Pancreas (tissue), 10 donors: ENCODE measurements at regions not wholly inside any gene's neighbourhood (a gene's known extent, or its start where the extent isn't known, plus 50 kb on each side); places are given as distances from the start of the nearest gene placed in this dataset.

Source experiments
- ATAC-seq, 4 donors: fragments of 200-7000 bp; cut with Tn5 transposase; one replicate each; pipeline versions ENCODE4 v1.8.0 to v1.9.1; 2020; ENCODE audit warnings: mild to moderate bottlenecking in 4 of 4, moderate library complexity in 4 of 4
- DNase-seq, 6 donors: peaks; one replicate each; pipeline ENCODE4 v3.0.0-alpha.2; 2020
- FAIRE-seq: peaks from 2 replicates; lab custom pipeline; 2012; peaks lifted over from hg19 to GRCh38; lab: Jason Lieb, UNC
- H3K27ac ChIP-seq, 4 donors: fragments of 200-600 bp; sonication (generic); 1 replicate in 3 of 4; 2 replicates in 1 of 4; pipeline versions ENCODE4 v1.5.0 to v1.8.0; 2020
- H3K27me3 ChIP-seq, 4 donors: fragments of 200-600 bp; one replicate each; pipeline ENCODE4 v1.8.0; 2021
- H3K36me3 ChIP-seq, 3 donors: fragments of 200-600 bp; sonication (generic) in 1 of 3; one replicate each; pipeline versions ENCODE4 v1.5.0 to v1.8.0; 2020 to 2021
- H3K4me1 ChIP-seq, 3 donors: fragments of 200-600 bp; one replicate each; pipeline ENCODE4 v1.8.0; 2021
- H3K4me3 ChIP-seq, 4 donors: fragments of 200-600 bp; sonication (generic) in 2 of 4; one replicate each; pipeline versions ENCODE4 v1.5.0 to v1.8.0; 2020 to 2021
- H3K9me3 ChIP-seq, 4 donors: fragments of 200-600 bp; one replicate each; pipeline ENCODE4 v1.8.0; 2021
- WGBS, 2 donors: extraction: QIAGEN DNeasy Blood & Tissue Kit; methylation state at CpG; one replicate each; pipeline ENCODE4 v1.1.7; 2013; 5-methylcytosine and 5-hydroxymethylcytosine counted together
- intact Hi-C, 3 donors: fragments of 100-400 bp; cut with DNase I; formaldehyde crosslinking; loops; one replicate each; pipeline versions ENCODE4 v1.11.1 to v1.14.2; 2022
- TF ChIP-seq, protein P1 (sequence below), 4 donors: fragments of 200-600 bp; sonication (generic) in 3 of 4; IDR thresholded peaks; one replicate each; pipeline versions ENCODE4 v1.5.0 to v1.8.0; 2021; ENCODE audit warnings: antibody characterized with exemption in 4 of 4
- donor health status: healthy with polysubstance abuse.
- donor health status: DM: no; HTN: no; CAD: no; lungs with moderate emphysema.
- donor health status: DM: no; HTN: no; CAD: no.
- donor health status: control.
- donor health status: control.
- donor health status: Bipolar disorder and iron deficiency.
- donor health status: DM: yes; HTN: yes; CAD: no.
- donor health status: DM: no; HTN: no; CAD: no.
- donor health status: DM: no; HTN: no; CAD: no.
- donor health status: DM: yes; HTN: yes; CAD: no.

DNA sequence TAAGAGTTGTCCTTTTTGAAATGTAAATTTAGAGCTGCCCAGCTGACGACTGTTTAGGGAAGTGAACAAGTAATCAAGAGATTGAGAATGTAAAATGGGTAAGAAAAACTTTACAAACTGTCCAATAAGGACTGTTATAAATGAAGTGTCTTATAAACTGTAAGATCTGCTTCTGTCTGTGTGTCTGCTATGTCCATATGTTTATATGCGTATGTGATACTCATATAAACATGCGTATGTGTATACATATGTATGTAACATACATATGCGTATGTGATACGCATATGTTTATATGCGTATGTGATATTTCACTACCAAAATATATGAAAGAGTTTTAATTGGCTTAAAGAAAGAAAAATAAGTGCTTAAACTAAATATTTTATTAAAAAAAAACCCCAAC is 416.0 kb upstream of the GALNTL6 start:
- no peaks in the 10 kb centered on the region for H3K36me3 ChIP-seq
- no peak overlapping the region for H3K27ac ChIP-seq
- no peaks in the 10 kb centered on the region for H3K4me1 ChIP-seq
- intact Hi-C loops, result no loop called here
- no peak for DNase-seq
- 91 to 93% methylated on average over 6 of the region's 6 CpGs for WGBS, 2 donors
- ATAC-seq, result no peak
- no peak overlapping the region for H3K4me3 ChIP-seq
- H3K27me3 ChIP-seq, result no peaks in the 10 kb centered on the region
- no peak for FAIRE-seq
- TF ChIP-seq, protein P1, sequence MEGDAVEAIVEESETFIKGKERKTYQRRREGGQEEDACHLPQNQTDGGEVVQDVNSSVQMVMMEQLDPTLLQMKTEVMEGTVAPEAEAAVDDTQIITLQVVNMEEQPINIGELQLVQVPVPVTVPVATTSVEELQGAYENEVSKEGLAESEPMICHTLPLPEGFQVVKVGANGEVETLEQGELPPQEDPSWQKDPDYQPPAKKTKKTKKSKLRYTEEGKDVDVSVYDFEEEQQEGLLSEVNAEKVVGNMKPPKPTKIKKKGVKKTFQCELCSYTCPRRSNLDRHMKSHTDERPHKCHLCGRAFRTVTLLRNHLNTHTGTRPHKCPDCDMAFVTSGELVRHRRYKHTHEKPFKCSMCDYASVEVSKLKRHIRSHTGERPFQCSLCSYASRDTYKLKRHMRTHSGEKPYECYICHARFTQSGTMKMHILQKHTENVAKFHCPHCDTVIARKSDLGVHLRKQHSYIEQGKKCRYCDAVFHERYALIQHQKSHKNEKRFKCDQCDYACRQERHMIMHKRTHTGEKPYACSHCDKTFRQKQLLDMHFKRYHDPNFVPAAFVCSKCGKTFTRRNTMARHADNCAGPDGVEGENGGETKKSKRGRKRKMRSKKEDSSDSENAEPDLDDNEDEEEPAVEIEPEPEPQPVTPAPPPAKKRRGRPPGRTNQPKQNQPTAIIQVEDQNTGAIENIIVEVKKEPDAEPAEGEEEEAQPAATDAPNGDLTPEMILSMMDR (IDR thresholded peaks at IDR 0.05), result no peak
- H3K9me3 ChIP-seq, result no peaks in the 10 kb centered on the region

DNA sequence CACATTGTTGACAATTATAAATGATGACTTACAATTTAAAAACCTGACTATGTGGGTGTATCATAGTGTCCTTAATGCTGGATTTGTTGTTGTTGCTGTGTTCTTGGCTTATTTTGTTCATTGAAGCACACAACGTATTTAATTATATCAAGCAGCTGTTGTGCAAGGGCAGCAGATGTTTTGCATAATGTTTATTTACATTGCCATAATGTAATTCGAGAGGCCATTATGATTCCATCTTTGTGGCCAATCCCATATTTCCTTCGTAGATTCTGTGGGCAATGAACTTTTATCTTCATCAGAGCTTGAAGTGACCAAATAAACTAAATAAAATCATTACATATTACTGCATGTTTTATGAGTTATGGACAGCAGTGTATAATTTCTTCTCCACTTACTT is 422.6 kb upstream of the GALNTL6 start:
- FAIRE-seq (no peak), DNase-seq (no peak), ATAC-seq (no peak)
- Histone ChIP-seq H3K36me3 (no peaks in the 10 kb centered on the region), H3K27ac (no peak overlapping the region), H3K9me3 (no peaks in the 10 kb centered on the region), H3K27me3 (no peaks in the 10 kb centered on the region), H3K4me3 (no peak overlapping the region), H3K4me1 (no peaks in the 10 kb centered on the region)
- TF ChIP-seq, protein P1 (IDR thresholded peaks at IDR 0.05), result no peak
- intact Hi-C loops, result no loop called here
- 49 to 53% methylated on average over 3 of the region's 3 CpGs for WGBS, 2 donors

DNA sequence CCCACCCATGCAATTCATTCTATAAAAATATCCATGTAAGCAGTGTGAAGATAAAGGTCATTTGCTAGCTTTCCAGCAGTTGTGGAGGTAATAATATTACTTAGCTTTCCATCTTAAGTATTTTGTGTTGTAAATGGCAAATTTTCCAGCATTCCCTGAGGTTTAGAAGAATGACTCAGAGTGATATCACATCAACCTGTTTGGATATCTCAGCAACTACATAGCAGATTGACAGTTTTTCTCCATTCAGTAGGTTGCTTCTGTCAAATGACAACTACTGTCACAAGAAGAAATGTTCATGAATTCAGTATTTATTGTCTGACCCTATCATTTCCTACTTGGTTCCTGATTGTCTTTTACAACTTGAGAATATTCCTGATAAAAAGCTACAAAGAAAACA is 434.9 kb upstream of the GALNTL6 start:
- H3K27me3 ChIP-seq, result no peaks in the 10 kb centered on the region
- FAIRE-seq (no peak), ATAC-seq (no peak), DNase-seq (no peak)
- no peak overlapping the region for H3K27ac ChIP-seq
- intact Hi-C loops, result no loop called here
- H3K9me3 ChIP-seq, result no peaks in the 10 kb centered on the region
- no peaks in the 10 kb centered on the region for H3K36me3 ChIP-seq
- H3K4me3 ChIP-seq, result no peak overlapping the region
- TF ChIP-seq, protein P1 (IDR thresholded peaks at IDR 0.05), result no peak
- no peaks in the 10 kb centered on the region for H3K4me1 ChIP-seq

DNA sequence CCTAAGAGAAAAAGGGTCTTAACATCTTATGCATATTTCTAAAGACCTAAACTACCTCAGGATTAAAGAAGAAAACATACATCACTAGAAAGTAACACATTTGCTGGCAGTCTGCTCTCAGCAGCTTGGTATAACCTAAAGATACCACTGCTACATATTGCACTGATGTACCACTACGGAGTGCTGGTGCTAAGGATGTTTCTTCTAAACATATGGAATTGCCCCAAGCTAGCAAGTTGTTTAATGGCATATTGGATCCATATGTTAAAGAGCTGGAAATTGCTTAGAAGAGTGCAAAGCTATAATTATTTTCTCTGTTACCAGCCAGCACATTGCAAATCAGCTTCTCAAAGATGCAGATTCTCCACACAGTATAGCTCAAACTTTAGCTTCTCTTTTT is 436.5 kb upstream of the GALNTL6 start:
- no peaks in the 10 kb centered on the region for H3K27me3 ChIP-seq
- intact Hi-C loops, result no loop called here
- WGBS, 2 donors, result 91 to 96% methylated on average over 1 of the region's 1 CpG
- no peak for DNase-seq
- TF ChIP-seq, protein P1 (IDR thresholded peaks at IDR 0.05), result no peak
- no peak for ATAC-seq
- H3K36me3 ChIP-seq, result no peaks in the 10 kb centered on the region
- FAIRE-seq, result no peak
- no peaks in the 10 kb centered on the region for H3K4me1 ChIP-seq
- no peak overlapping the region for H3K4me3 ChIP-seq
- H3K27ac ChIP-seq, result no peak overlapping the region
- no peaks in the 10 kb centered on the region for H3K9me3 ChIP-seq

DNA sequence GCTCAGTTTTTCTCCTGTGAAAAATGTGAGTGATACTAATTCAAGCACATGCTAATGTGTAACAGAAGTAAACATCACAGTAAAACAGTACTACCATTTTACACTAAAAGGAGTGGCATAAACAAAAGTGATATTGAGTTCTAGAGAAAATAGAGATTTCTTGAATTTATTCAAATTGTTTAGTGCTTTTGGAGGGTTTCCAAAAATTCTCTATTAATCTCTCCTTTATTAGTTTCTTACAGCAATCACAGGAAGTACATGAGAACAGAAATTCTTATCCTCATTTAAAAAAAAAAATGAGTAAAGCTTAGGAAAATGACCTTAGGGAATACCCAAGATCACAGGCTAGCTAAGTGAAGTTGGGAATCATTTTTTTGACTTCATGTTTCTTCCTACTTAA is 459.7 kb upstream of the GALNTL6 start:
- TF ChIP-seq, protein P1 (IDR thresholded peaks at IDR 0.05), result no peak
- H3K9me3 ChIP-seq, result no peaks in the 10 kb centered on the region
- no peaks in the 10 kb centered on the region for H3K36me3 ChIP-seq
- DNase-seq (no peak), ATAC-seq (no peak), FAIRE-seq (no peak)
- H3K4me3 ChIP-seq, result no peak overlapping the region
- H3K27ac ChIP-seq, result no peak overlapping the region
- no peaks in the 10 kb centered on the region for H3K4me1 ChIP-seq
- intact Hi-C loops, result no loop called here
- H3K27me3 ChIP-seq, result no peaks in the 10 kb centered on the region
